ENCODE measurements at regions not wholly inside any gene's neighbourhood (a gene's known extent, or its start where the extent isn't known, plus 50 kb on each side); places are given as distances from the start of the nearest gene placed in this dataset.

DNA sequence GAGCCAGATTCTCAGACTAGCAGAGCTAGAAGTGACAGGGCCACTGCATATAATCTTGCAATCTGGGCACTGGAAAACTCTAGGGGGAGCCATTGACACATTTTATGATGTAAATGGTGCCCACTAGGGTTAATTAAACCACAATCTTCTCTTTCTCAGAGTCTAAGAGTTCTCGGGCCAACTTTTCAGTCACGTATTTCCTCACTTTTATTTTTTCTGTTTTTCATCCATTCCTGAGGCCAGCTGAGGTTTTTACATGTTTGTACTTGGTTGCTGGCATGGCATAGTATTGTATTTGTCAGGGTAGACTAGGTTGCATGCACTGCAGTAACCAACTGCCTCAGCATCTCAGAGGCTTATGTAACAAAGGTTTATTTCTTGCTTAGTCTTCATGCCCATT, 138.2 kb downstream of the ZNF326 start:
- Histone ChIP-seq H3K9me3 (no peaks in the 10 kb centered on the region), H3K4me1 (no peaks in the 10 kb centered on the region), H3K27ac (no peak overlapping the region), H3K27me3 (no peaks in the 10 kb centered on the region), H3K4me3 (no peak overlapping the region), H3K36me3 (no peaks in the 10 kb centered on the region)
- DNase-seq, result no peak
- intact Hi-C loops (cut with DNase I), result no loop called here
- TF ChIP-seq POLR2A (IDR thresholded peaks at IDR 0.05), result no peak
- TF ChIP-seq POLR2AphosphoS5 (IDR thresholded peaks at IDR 0.05), result no peak
- TF ChIP-seq EP300 (IDR thresholded peaks at IDR 0.05), result no peak
- TF ChIP-seq, protein P1, sequence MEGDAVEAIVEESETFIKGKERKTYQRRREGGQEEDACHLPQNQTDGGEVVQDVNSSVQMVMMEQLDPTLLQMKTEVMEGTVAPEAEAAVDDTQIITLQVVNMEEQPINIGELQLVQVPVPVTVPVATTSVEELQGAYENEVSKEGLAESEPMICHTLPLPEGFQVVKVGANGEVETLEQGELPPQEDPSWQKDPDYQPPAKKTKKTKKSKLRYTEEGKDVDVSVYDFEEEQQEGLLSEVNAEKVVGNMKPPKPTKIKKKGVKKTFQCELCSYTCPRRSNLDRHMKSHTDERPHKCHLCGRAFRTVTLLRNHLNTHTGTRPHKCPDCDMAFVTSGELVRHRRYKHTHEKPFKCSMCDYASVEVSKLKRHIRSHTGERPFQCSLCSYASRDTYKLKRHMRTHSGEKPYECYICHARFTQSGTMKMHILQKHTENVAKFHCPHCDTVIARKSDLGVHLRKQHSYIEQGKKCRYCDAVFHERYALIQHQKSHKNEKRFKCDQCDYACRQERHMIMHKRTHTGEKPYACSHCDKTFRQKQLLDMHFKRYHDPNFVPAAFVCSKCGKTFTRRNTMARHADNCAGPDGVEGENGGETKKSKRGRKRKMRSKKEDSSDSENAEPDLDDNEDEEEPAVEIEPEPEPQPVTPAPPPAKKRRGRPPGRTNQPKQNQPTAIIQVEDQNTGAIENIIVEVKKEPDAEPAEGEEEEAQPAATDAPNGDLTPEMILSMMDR (IDR thresholded peaks at IDR 0.05), result no peak
- WGBS, 2 donors, result 4 to 12% methylated on average over 2 of the region's 2 CpGs

- Histone ChIP-seq H3K4me3 (no peak overlapping the region), H3K9me3 (no peaks in the 10 kb centered on the region), H3K27me3 (no peaks in the 10 kb centered on the region), H3K4me1 (no peaks in the 10 kb centered on the region), H3K36me3 (no peaks in the 10 kb centered on the region), H3K27ac (no peak overlapping the region)
- 66 to 67% methylated on average over 1 of the region's 1 CpG for WGBS, 2 donors
- intact Hi-C loops (cut with DNase I), result no loop called here
- DNase-seq, result no peak
- TF ChIP-seq, protein P1 (IDR thresholded peaks at IDR 0.05), result no peak
- TF ChIP-seq EP300 (IDR thresholded peaks at IDR 0.05) (no peak), POLR2AphosphoS5 (IDR thresholded peaks at IDR 0.05) (no peak), POLR2A (IDR thresholded peaks at IDR 0.05) (no peak)
Observed at GRCh38 chr1:90132306-90132705, 137.4 kb downstream of the ZNF326 start.

- TF ChIP-seq POLR2A (IDR thresholded peaks at IDR 0.05) (no peak), POLR2AphosphoS5 (IDR thresholded peaks at IDR 0.05) (no peak), EP300 (IDR thresholded peaks at IDR 0.05) (no peak)
- TF ChIP-seq, protein P1 (IDR thresholded peaks at IDR 0.05), result no peak
- no peaks in the 10 kb centered on the region for H3K27me3 ChIP-seq
- no peaks in the 10 kb centered on the region for H3K4me1 ChIP-seq
- no peak overlapping the region for H3K27ac ChIP-seq
- H3K4me3 ChIP-seq, result no peak overlapping the region
- no peaks in the 10 kb centered on the region for H3K9me3 ChIP-seq
- no peaks in the 10 kb centered on the region for H3K36me3 ChIP-seq
- intact Hi-C loops (cut with DNase I), result no loop called here
- WGBS, 2 donors, result 8 to 31% methylated on average over 1 of the region's 1 CpG
- no peak for DNase-seq
Observed at GRCh38 chr1:90127288-90127953, 132.5 kb downstream of the ZNF326 start.

DNA sequence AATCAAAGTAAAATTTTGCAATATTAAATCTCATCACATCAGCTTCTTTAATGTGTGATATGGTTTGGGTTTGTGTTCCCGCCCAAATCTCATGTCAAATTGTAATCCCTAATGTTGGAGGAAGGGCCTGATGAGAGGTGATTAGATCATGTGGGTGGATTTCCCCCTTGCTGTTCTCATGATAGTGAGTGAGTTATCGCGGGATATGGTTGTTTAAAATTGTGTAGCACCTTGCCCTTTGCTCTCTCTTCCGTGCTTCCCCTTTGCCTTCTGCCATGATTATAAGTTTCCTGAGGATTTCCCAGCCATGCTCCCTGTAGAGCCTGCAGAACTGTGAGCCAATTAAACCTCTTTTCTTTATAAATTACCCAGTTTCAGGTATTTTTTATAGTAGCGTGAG, 131.9 kb downstream of the ZNF326 start:
- H3K36me3 ChIP-seq, result no peaks in the 10 kb centered on the region
- no peaks in the 10 kb centered on the region for H3K27me3 ChIP-seq
- no peaks in the 10 kb centered on the region for H3K9me3 ChIP-seq
- H3K4me3 ChIP-seq, result no peak overlapping the region
- TF ChIP-seq EP300 (IDR thresholded peaks at IDR 0.05), result no peak
- no peak for TF ChIP-seq POLR2A (IDR thresholded peaks at IDR 0.05)
- no peak for TF ChIP-seq POLR2AphosphoS5 (IDR thresholded peaks at IDR 0.05)
- TF ChIP-seq, protein P1 (IDR thresholded peaks at IDR 0.05), result no peak
- H3K27ac ChIP-seq, result no peak overlapping the region
- H3K4me1 ChIP-seq, result no peaks in the 10 kb centered on the region
- intact Hi-C loops (cut with DNase I), result no loop called here
- WGBS, 2 donors, result 50 to 79% methylated on average over 5 of the region's 5 CpGs
- no peak for DNase-seq

Data from sigmoid colon (tissue), 6 donors.